Smooth muscle cell (in vitro differentiated cells): ENCODE measurements at regions not wholly inside any gene's neighbourhood (a gene's known extent, or its start where the extent isn't known, plus 50 kb on each side); places are given as distances from the start of the nearest gene placed in this dataset.

ENCODE experiments used
- DNase-seq: peaks from one replicate; lab custom pipeline; 2025; ENCODE audit not compliant: unreplicated experiment; lab: John Stamatoyannopoulos, UW
- H2AFZ ChIP-seq: fragments of 200-600 bp; sonication (generic); 2 replicates; pipeline ENCODE4 v1.6.0; 2016; ENCODE audit warnings: antibody characterized with exemption, low read depth, mild to moderate bottlenecking
- H3F3A ChIP-seq: fragments of 200-600 bp; sonication (generic); 2 replicates; pipeline ENCODE4 v1.6.0; 2017; ENCODE audit warnings: antibody characterized with exemption, low read depth
- H3K27ac ChIP-seq: fragments of 200-600 bp; sonication (generic); 2 replicates; pipeline ENCODE4 v1.5.1; 2016; ENCODE audit warnings: low read depth, mild to moderate bottlenecking
- H3K27me3 ChIP-seq: fragments of 200-600 bp; sonication (generic); 2 replicates; pipeline ENCODE4 v1.6.1; 2016; ENCODE audit warnings: low read depth, mild to moderate bottlenecking
- H3K36me3 ChIP-seq: fragments of 200-600 bp; sonication (generic); 2 replicates; pipeline ENCODE4 v1.5.1; 2016; ENCODE audit warnings: low read depth
- H3K4me1 ChIP-seq: fragments of 200-600 bp; sonication (generic); 2 replicates; pipeline ENCODE4 v1.5.1; 2016; ENCODE audit warnings: low read depth
- H3K4me2 ChIP-seq: fragments of 200-600 bp; sonication (generic); 2 replicates; pipeline ENCODE4 v1.6.0; 2016; ENCODE audit warnings: mild to moderate bottlenecking
- H3K4me3 ChIP-seq: fragments of 200-600 bp; sonication (generic); 2 replicates; pipeline ENCODE4 v1.5.1; 2016; ENCODE audit warnings: mild to moderate bottlenecking
- H3K79me2 ChIP-seq: fragments of 200-600 bp; sonication (generic); 2 replicates; pipeline ENCODE4 v1.6.0; 2016; ENCODE audit warnings: low read depth, mild to moderate bottlenecking
- H3K9ac ChIP-seq: fragments of 200-600 bp; sonication (generic); 2 replicates; pipeline ENCODE4 v1.6.0; 2016; ENCODE audit warnings: low read depth
- H3K9me3 ChIP-seq: fragments of 200-600 bp; sonication (generic); replicated peaks from 2 replicates; pipeline ENCODE4 v1.5.1; 2016; ENCODE audit warnings: low read depth
- H4K20me1 ChIP-seq: fragments of 200-600 bp; sonication (generic); 2 replicates; pipeline ENCODE4 v1.6.0; 2016; ENCODE audit warnings: low read depth
- WGBS: methylation state at CpG from one replicate; pipeline ENCODE4 v1.1.7; 2016; ENCODE audit warnings: low lambda C conversion rate; 5-methylcytosine and 5-hydroxymethylcytosine counted together
- TF ChIP-seq, protein P1 (sequence below): fragments of 200-600 bp; sonication (generic); IDR thresholded peaks from 2 replicates; pipeline ENCODE4 v1.5.1; 2017; ENCODE audit warnings: borderline replicate concordance, mild to moderate bottlenecking, antibody characterized with exemption; ENCODE audit not compliant: insufficient read depth, poor library complexity, severe bottlenecking

GRCh38 chr12:82097438-82097837 is 260.7 kb downstream of the CCDC59 start:
- TF ChIP-seq, protein P1, sequence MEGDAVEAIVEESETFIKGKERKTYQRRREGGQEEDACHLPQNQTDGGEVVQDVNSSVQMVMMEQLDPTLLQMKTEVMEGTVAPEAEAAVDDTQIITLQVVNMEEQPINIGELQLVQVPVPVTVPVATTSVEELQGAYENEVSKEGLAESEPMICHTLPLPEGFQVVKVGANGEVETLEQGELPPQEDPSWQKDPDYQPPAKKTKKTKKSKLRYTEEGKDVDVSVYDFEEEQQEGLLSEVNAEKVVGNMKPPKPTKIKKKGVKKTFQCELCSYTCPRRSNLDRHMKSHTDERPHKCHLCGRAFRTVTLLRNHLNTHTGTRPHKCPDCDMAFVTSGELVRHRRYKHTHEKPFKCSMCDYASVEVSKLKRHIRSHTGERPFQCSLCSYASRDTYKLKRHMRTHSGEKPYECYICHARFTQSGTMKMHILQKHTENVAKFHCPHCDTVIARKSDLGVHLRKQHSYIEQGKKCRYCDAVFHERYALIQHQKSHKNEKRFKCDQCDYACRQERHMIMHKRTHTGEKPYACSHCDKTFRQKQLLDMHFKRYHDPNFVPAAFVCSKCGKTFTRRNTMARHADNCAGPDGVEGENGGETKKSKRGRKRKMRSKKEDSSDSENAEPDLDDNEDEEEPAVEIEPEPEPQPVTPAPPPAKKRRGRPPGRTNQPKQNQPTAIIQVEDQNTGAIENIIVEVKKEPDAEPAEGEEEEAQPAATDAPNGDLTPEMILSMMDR: no peak
- Histone ChIP-seq H3K9ac (no peak overlapping the region), H3K79me2 (no peaks in the 10 kb centered on the region), H3K4me2 (no peak overlapping the region), H3K9me3 (no peaks in the 10 kb centered on the region), H3K27me3 (no peaks in the 10 kb centered on the region), H3K36me3 (no peaks in the 10 kb centered on the region), H3F3A (no peaks in the 10 kb centered on the region), H2AFZ (no peak overlapping the region), H4K20me1 (no peaks in the 10 kb centered on the region), H3K27ac (no peak overlapping the region), H3K4me3 (no peak overlapping the region), H3K4me1 (no peaks in the 10 kb centered on the region)
- 95% methylated on average over 1 of the region's 1 CpG for WGBS
- no peak for DNase-seq

DNA sequence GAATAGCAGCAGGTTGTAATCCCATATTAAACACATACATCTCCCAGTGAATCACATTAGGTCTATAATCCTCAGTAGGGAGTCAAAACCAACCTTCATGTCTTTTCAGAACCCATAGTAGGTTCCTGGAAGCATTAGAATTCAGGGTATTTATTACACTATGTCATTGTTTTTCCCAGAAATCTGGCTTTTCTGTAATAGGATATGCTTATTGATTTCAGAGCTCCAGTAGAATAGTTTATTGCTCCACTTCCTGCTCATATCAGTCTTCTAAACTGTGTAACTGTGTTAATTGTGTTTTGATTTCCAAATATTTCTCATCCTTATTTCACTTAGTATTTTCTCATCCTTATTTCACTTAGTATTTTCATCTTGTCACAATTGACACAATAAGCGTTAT is 268.0 kb downstream of the CCDC59 start:
- no peaks in the 10 kb centered on the region for H3K9me3 ChIP-seq
- H3K36me3 ChIP-seq: no peaks in the 10 kb centered on the region
- H3K27ac ChIP-seq: no peak overlapping the region
- H3K79me2 ChIP-seq: no peaks in the 10 kb centered on the region
- H3F3A ChIP-seq: no peaks in the 10 kb centered on the region
- no peak overlapping the region for H3K9ac ChIP-seq
- H3K27me3 ChIP-seq: no peaks in the 10 kb centered on the region
- DNase-seq: no peak
- no peak overlapping the region for H2AFZ ChIP-seq
- H4K20me1 ChIP-seq: no peaks in the 10 kb centered on the region
- H3K4me3 ChIP-seq: no peak overlapping the region
- no peaks in the 10 kb centered on the region for H3K4me1 ChIP-seq
- WGBS: 86% methylated on average over 1 of the region's 1 CpG
- TF ChIP-seq, protein P1: no peak
- H3K4me2 ChIP-seq: no peak overlapping the region

DNA sequence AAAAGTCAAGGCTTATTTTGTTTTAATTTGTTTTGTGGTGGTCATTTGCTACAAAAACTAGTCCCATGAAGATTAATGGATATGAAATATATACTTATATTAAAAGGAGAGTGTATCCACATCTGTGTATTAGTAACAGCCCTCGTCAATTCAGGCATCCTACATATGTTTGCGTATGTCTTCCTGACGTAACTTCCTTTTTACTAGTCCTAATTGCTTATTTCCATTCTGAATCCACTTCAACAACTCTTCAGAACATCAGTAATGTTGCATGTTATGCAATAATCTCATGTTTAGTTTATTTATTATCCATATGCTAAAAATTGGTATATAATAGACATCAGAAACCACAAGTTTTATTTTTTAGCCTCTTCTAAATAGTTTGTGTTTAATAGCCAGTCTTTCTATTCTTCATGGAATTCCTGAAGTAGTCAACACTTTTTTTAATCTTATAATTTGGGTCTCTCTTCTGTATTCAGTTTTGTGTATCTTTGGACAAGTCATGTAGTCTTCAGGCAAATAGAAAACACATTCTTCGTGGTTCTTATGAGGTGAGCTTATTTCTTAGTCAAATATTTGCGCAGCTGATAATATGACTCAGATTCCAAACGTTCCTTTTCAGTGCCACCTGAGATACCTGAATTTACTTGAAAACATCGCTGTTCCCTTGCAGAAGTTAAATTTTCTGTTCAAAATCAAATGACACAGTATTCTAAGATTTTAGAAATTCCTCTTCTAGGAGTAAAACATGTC is 268.6 kb downstream of the CCDC59 start:
- Histone ChIP-seq H3K79me2 (no peaks in the 10 kb centered on the region), H3K27me3 (no peaks in the 10 kb centered on the region), H3K9ac (no peak overlapping the region), H3K27ac (no peak overlapping the region), H3K36me3 (no peaks in the 10 kb centered on the region), H3K9me3 (no peaks in the 10 kb centered on the region), H4K20me1 (no peaks in the 10 kb centered on the region), H3K4me1 (no peaks in the 10 kb centered on the region), H3K4me2 (no peak overlapping the region), H3K4me3 (no peak overlapping the region), H2AFZ (no peak overlapping the region), H3F3A (no peaks in the 10 kb centered on the region)
- WGBS: 86% methylated on average over 7 of the region's 7 CpGs
- TF ChIP-seq, protein P1: no peak
- no peak for DNase-seq

DNA sequence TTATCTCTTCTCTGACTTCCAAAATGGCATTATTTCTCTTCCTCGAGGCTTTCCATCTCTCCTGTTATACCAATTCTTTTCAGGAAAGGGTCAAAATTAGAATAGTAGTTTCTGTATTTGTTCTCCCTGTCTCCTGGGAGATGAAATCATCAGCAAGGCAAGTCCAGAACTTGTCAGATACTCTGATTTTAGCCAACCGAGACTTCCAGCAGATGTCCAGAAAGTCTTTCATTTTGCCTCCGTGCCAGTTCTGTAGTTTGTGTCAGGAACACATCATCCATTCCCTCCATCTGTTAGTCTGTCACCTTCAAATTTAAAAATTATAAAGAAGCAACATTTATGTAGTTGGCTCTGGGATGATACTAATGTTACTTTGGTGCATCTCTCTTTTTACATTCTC is 275.7 kb downstream of the CCDC59 start:
- DNase-seq: no peak
- H3K4me2 ChIP-seq: no peak overlapping the region

More for the DNA sequence above, 275.7 kb downstream of the CCDC59 start:
- Histone ChIP-seq H3K27ac (no peak overlapping the region), H4K20me1 (no peaks in the 10 kb centered on the region), H3K9me3 (no peaks in the 10 kb centered on the region), H3K79me2 (no peaks in the 10 kb centered on the region), H3K4me3 (no peak overlapping the region), H3K27me3 (no peaks in the 10 kb centered on the region), H2AFZ (no peak overlapping the region), H3F3A (no peaks in the 10 kb centered on the region), H3K36me3 (no peaks in the 10 kb centered on the region), H3K4me1 (no peaks in the 10 kb centered on the region), H3K9ac (no peak overlapping the region)
- WGBS: 79% methylated on average over 3 of the region's 3 CpGs
- TF ChIP-seq, protein P1: no peak
